Endothelial cell of umbilical vein (primary cell): ENCODE measurements at regions not wholly inside any gene's neighbourhood (a gene's known extent, or its start where the extent isn't known, plus 50 kb on each side); places are given as distances from the start of the nearest gene placed in this dataset.

ENCODE experiments used
- BruUV-seq: library from RNA; stranded (reverse); fragments of 400-500 nt; replicated peaks from 2 replicates; lab custom pipeline; 2021; lab: Mats Ljungman, UMichigan
- CTCF ChIA-PET: fragments of 300-600, 350-600 bp; sonication (Branson Sonifier 250); formaldehyde crosslinking; loops from one replicate; lab custom pipeline; 2021; ENCODE audit warnings: antibody characterized with exemption, inconsistent platforms; lab: Charles Lee
- POLR2A ChIA-PET: fragments of 300-600, 350-600 bp; sonication (Branson Sonifier 250); formaldehyde crosslinking; loops from one replicate; lab custom pipeline; 2021; ENCODE audit warnings: antibody characterized with exemption, inconsistent platforms; lab: Charles Lee
- DNase-seq: peaks from one replicate; pipeline ENCODE4 v3.0.0-alpha.2; 2011; ENCODE audit warnings: low read depth, low spot score
- FAIRE-seq: peaks from 2 replicates; lab custom pipeline; 2011; peaks lifted over from hg19 to GRCh38; lab: Jason Lieb, UNC
- H2AFZ ChIP-seq: 2 replicates; pipeline ENCODE4 v1.6.0; 2012; ENCODE audit warnings: low read depth, low read length, control low read depth, inconsistent platforms
- H3K27ac ChIP-seq: 2 replicates; pipeline ENCODE4 v1.5.1; 2011; ENCODE audit warnings: low read depth, mild to moderate bottlenecking, control low read depth, low read length, moderate library complexity; ENCODE audit not compliant: insufficient read depth
- H3K27me3 ChIP-seq, 2 experiments: 2 replicates each; pipeline versions ENCODE4 v1.6.0 to v1.6.1; 2011; ENCODE audit warnings: low read length in 2 of 2, mixed read lengths in 1 of 2; ENCODE audit not compliant: control insufficient read depth in 2 of 2, insufficient read depth in 2 of 2
- H3K36me3 ChIP-seq, 2 experiments: 2 replicates in 1 of 2; 3 replicates in 1 of 2; pipeline ENCODE4 v1.5.1; 2011; ENCODE audit warnings: low read length in 2 of 2, mild to moderate bottlenecking in 1 of 2, moderate library complexity in 1 of 2; ENCODE audit not compliant: control insufficient read depth in 2 of 2, insufficient read depth in 2 of 2; ENCODE audit errors: extremely low read depth in 1 of 2
- H3K4me1 ChIP-seq: 3 replicates; pipeline ENCODE4 v1.5.1; 2011; ENCODE audit warnings: mild to moderate bottlenecking, low read length; ENCODE audit not compliant: control insufficient read depth, insufficient read depth; ENCODE audit errors: extremely low read depth
- H3K4me2 ChIP-seq: 2 replicates; pipeline ENCODE4 v1.6.1; 2011; ENCODE audit warnings: low read length, control low read depth, mixed read lengths; ENCODE audit not compliant: insufficient read depth
- H3K4me3 ChIP-seq, 3 experiments: fragments of 200-600 bp in 1 of 3; sonication (generic), shearing (Covaris generic) in 1 of 3; replicated peaks in 1 of 3; 2 replicates each; pipeline ENCODE4 v1.5.1; 2011 to 2016; ENCODE audit warnings: control low read depth in 3 of 3, low read length in 3 of 3, mild to moderate bottlenecking in 2 of 3, inconsistent platforms in 1 of 3, low read depth in 1 of 3, moderate library complexity in 1 of 3; ENCODE audit not compliant: insufficient read depth in 1 of 3
- H3K79me2 ChIP-seq: 2 replicates; pipeline ENCODE4 v1.6.0; 2012; ENCODE audit warnings: low read length, inconsistent platforms; ENCODE audit not compliant: control insufficient read depth, insufficient read depth
- H3K9ac ChIP-seq: replicated peaks from 2 replicates; pipeline ENCODE3; 2011; ENCODE audit warnings: low read length, control low read depth; ENCODE audit not compliant: insufficient read depth; ENCODE audit errors: extremely low read depth
- H3K9me1 ChIP-seq: replicated peaks from 3 replicates; pipeline ENCODE4 v1.6.0; 2011; ENCODE audit warnings: mild to moderate bottlenecking, low read length; ENCODE audit not compliant: control insufficient read depth, insufficient read depth; ENCODE audit errors: extremely low read depth
- H3K9me3 ChIP-seq: replicated peaks from 2 replicates; pipeline ENCODE4 v1.5.1; 2012; ENCODE audit warnings: low read length, inconsistent platforms; ENCODE audit not compliant: control insufficient read depth, insufficient read depth
- H4K20me1 ChIP-seq: replicated peaks from 2 replicates; pipeline ENCODE3; 2011; ENCODE audit warnings: mild to moderate bottlenecking, low read length; ENCODE audit not compliant: control insufficient read depth, insufficient read depth; ENCODE audit errors: extremely low read depth
- EZH2 ChIP-seq: IDR thresholded peaks from 2 replicates; pipeline ENCODE4 v1.6.1; 2012; ENCODE audit warnings: borderline replicate concordance, low read depth, mild to moderate bottlenecking, moderate library complexity, low read length, inconsistent platforms; ENCODE audit not compliant: severe bottlenecking
- FOS ChIP-seq: IDR thresholded peaks from 2 replicates; pipeline ENCODE4 v1.6.1; 2011; ENCODE audit warnings: mild to moderate bottlenecking, low read length, moderate library complexity, borderline replicate concordance; ENCODE audit not compliant: insufficient read depth
- GATA2 ChIP-seq: IDR thresholded peaks from 2 replicates; pipeline ENCODE4 v1.7.0; 2011; ENCODE audit warnings: low read depth, mild to moderate bottlenecking, moderate library complexity, mixed read lengths, low read length; ENCODE audit not compliant: insufficient read length, insufficient read depth
- JUN ChIP-seq: IDR thresholded peaks from 2 replicates; pipeline ENCODE4 v1.6.1; 2011; ENCODE audit warnings: borderline replicate concordance, low read depth; ENCODE audit not compliant: insufficient read length, insufficient read depth
- MYC ChIP-seq: IDR thresholded peaks from one replicate; pipeline ENCODE4 v1.6.1; 2011; ENCODE audit warnings: mild to moderate bottlenecking, low read depth, low read length
- POLR2A ChIP-seq: IDR thresholded peaks from 2 replicates; pipeline ENCODE4 v1.6.1; 2012; ENCODE audit warnings: low read depth, mild to moderate bottlenecking, control low read depth, low read length
- POLR2AphosphoS5 ChIP-seq: IDR thresholded peaks from 2 replicates; pipeline ENCODE4 v1.6.1; 2012; ENCODE audit warnings: low read depth, mild to moderate bottlenecking, control low read depth, low read length, moderate library complexity; ENCODE audit not compliant: insufficient read depth
- dilution Hi-C: fragments of 300-500 bp; cut with MboI; formaldehyde crosslinking; loops from one replicate; pipeline ENCODE4 v1.15.0; 2019; ENCODE audit warnings: low sequenced_read_pairs; ENCODE audit not compliant: extremely low pct_ligation_motif_present
- intact Hi-C: fragments of 100-400 bp; cut with micrococcal nuclease; formaldehyde crosslinking; loops from one replicate; pipeline ENCODE4 v1.10.0; 2022
- TF ChIP-seq, protein P1 (sequence below), 2 donors: IDR thresholded peaks; 1 replicate in 1 of 2; 2 replicates in 1 of 2; pipeline ENCODE4 v1.5.1; 2011; ENCODE audit warnings: low read length in 2 of 2, mild to moderate bottlenecking in 2 of 2, moderate library complexity in 2 of 2, control low read depth in 1 of 2, inconsistent platforms in 1 of 2, low read depth in 1 of 2; ENCODE audit not compliant: insufficient read depth in 1 of 2; ENCODE audit errors: extremely low read depth in 1 of 2
- TF ChIP-seq, protein P2 (sequence below): IDR thresholded peaks from 2 replicates; pipeline ENCODE4 v1.6.1; 2011; ENCODE audit not compliant: insufficient read depth, insufficient read length

DNA sequence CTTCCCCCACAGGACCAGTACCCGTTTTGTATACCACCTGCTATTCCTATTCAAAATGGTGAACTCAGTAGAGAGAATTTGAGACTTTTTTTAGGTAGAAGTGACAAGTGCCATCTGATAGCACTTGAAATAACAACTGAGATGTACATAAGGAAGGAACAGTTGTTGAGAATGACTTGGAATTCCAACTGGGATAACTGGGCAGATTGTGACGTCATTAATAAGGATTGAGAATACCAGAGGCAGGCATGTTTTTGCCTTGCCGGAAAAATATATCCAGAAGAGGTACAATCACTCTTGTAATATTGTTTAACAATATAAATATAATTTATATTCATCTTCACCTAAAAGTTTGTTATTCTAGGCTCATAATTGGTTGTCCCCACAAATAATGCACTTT, 454.1 kb upstream of the RGMA start:
- no peak overlapping the region for H3K4me3 ChIP-seq
- no peaks in the 10 kb centered on the region for H3K36me3 ChIP-seq
- no peak overlapping the region for H3K9ac ChIP-seq
- TF ChIP-seq, protein P1, sequence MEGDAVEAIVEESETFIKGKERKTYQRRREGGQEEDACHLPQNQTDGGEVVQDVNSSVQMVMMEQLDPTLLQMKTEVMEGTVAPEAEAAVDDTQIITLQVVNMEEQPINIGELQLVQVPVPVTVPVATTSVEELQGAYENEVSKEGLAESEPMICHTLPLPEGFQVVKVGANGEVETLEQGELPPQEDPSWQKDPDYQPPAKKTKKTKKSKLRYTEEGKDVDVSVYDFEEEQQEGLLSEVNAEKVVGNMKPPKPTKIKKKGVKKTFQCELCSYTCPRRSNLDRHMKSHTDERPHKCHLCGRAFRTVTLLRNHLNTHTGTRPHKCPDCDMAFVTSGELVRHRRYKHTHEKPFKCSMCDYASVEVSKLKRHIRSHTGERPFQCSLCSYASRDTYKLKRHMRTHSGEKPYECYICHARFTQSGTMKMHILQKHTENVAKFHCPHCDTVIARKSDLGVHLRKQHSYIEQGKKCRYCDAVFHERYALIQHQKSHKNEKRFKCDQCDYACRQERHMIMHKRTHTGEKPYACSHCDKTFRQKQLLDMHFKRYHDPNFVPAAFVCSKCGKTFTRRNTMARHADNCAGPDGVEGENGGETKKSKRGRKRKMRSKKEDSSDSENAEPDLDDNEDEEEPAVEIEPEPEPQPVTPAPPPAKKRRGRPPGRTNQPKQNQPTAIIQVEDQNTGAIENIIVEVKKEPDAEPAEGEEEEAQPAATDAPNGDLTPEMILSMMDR (IDR thresholded peaks at IDR 0.05; ENCODE audit: extremely low read depth in 1 of 2, insufficient read depth in 1 of 2, low read depth in 1 of 2, low read length in 2 of 2): no peak
- TF ChIP-seq EZH2 (no peak), POLR2A (no peak), POLR2AphosphoS5 (no peak), GATA2 (no peak), MYC (no peak), FOS (no peak), JUN (no peak)
- TF ChIP-seq, protein P2, sequence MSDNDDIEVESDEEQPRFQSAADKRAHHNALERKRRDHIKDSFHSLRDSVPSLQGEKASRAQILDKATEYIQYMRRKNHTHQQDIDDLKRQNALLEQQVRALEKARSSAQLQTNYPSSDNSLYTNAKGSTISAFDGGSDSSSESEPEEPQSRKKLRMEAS: no peak
- no peaks in the 10 kb centered on the region for H3K4me1 ChIP-seq
- H3K9me1 ChIP-seq: no peaks in the 10 kb centered on the region
- no TSS peak for BruUV-seq
- ChIA-PET POLR2A (no interaction called here), CTCF (no interaction called here)
- no peaks in the 10 kb centered on the region for H3K79me2 ChIP-seq
- FAIRE-seq (no peak), DNase-seq (no peak)
- H3K27ac ChIP-seq: no peak overlapping the region
- dilution Hi-C loops: no loop called here
- intact Hi-C loops: no loop called here
- peaks cover 10% of the 10 kb centered on the region for H3K9me3 ChIP-seq
- H3K4me2 ChIP-seq: no peak overlapping the region
- H2AFZ ChIP-seq: no peak overlapping the region
- no peaks in the 10 kb centered on the region for H3K27me3 ChIP-seq
- H4K20me1 ChIP-seq: no peaks in the 10 kb centered on the region
